ENCODE measurements at regions not wholly inside any gene's neighbourhood (a gene's known extent, or its start where the extent isn't known, plus 50 kb on each side); places are given as distances from the start of the nearest gene placed in this dataset.

DNA sequence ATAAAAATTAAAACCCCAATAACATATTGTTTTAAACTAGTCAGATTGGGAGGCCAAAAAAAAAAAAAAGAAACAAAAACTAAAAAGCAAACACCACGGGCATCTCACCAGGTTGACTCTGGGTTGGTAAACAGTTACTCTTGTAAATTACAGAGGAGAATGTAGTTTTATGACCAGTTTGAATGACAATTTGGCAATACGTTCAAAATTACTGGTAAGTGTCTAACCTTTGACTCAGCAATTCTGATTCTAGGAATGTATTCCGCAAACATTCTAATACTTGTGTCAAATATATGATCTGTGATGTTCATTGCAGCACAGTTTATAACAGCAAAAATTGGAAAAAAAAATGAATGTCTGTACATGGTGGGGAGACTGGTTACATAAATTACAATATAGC, 1376.0 kb downstream of the TBC1D22A start:
- no peak for DNase-seq (ENCODE audit: low spot score)
- intact Hi-C loops (cut with DNase I): no loop called here

DNA sequence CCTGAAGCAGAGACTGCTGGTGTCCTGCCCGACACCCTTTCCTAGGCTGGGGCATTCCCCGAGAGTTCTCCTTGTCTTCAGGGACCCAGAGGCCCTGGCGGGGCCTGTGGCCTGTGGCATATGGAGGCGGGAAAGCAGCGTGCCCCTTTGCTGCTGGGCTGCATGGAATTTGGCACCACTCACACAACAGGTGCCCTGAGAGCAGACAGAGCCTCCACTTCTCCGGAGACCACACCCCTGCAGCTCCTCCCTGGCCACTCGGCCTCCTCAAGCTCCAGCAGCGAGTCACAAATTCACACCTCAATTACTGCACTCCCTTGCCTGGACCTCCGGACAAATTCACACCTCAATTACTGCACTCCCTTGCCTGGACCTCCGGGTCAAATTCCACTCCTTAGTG, 1375.2 kb downstream of the TBC1D22A start:
- DNase-seq (ENCODE audit: low spot score): no peak
- intact Hi-C loops (cut with DNase I): no loop called here

GRCh38 chr22:48135592-48135991, 1373.1 kb downstream of the TBC1D22A start:
- no peak for DNase-seq (ENCODE audit: low spot score)
- intact Hi-C loops (cut with DNase I): no loop called here

GRCh38 chr22:48125416-48125815, 1363.0 kb downstream of the TBC1D22A start:
- no peak for DNase-seq (ENCODE audit: low spot score)
- intact Hi-C loops (cut with DNase I): no loop called here

DNA sequence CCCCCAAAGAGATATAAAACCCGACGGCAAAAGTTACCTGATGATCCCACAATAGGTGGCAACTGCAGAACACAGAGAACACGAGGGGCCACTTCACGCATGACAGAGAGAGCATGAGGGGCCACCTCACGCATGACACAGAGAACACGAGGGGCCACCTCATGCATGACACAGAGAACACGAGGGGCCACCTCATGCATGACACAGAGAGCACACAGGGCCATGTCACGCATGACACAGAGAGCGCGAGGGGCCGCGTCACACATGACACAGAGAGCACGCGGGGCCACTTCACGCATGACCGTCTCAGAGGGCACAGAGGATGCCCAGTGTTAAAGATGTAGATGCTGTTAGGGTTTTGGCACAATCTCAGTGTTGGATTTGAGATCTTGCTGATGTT, 1359.5 kb downstream of the TBC1D22A start:
- intact Hi-C loops (cut with DNase I): no loop called here
- DNase-seq (ENCODE audit: low spot score): no peak

DNA sequence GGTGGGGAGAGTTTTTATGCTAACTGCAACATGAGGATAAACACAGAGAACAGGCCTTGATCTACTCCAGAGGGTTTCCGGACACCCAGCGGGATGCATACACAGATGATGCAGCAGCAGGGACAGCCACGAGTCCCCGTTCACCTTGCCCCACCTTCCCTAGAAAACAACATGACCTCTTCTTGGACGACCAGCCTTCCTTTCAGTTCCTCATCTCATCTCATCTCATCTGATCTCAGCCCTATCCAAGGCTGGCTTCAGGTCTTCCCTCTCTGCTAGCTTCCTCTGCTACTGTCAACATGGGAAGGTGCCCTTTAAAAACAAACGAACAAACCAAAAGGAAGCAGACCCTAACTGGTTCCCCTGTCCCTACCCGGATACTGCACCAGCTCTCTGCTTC, 1356.2 kb downstream of the TBC1D22A start:
- no peak for DNase-seq (ENCODE audit: low spot score)
- intact Hi-C loops (cut with DNase I): no loop called here

DNA sequence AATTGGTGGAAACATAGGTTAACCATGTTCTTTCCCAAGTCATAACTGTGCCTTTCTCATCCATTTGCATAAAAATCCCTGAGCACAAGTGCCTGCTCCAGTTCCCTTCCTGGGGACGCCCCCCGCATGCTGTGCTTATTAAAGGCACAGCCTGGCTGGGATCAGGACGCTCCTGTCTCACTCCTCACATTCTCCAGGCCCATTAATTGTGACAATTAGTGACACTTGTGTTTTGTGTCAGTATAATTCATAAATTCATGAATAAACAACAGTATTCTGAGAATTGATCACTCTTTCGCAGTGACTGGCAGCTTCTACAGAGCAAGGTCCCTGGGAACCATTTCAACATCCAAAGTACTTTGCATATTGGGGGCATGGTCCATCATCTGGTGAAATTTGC, 1354.4 kb downstream of the TBC1D22A start:
- DNase-seq (ENCODE audit: low spot score): no peak
- intact Hi-C loops (cut with DNase I): no loop called here

DNA sequence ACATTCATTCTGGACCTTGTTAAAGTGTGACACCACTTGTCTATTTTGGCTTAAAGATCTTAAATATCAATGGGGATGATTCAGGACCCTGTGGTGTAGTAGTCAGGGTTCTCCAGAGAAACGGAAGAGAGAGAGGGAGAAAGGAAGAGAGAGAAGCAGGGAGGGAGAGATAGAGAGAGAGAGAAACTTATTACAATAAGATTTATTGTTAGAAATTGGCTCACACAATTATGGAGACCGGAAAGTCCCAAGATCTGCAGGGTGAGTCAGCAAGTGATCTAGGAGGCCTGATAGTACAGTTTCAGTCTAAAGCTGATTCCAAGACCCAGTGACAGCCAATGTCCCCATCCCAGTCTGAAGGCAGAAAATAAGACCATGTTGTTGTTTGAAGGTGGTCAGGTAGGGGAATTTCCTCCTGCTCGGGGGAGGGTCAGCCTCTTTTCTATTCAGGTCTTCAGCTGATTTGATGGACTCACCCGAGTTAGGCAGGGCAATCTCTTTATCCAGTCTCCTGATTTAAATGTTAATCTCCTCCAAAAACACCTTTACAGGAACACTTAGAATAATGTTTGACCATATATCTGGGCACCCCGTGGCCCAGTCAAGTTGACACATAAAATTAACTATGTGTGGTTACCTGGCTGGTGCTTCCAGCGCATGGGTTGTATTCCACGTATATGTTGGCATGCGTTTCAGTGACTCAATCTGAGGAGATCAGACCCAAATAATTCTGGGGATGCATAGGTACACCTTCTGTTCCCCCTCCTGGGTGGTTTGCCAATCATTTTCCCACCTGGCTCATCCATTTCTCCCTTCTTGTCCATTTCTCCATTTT, 1350.5 kb downstream of the TBC1D22A start:
- intact Hi-C loops (cut with DNase I): no loop called here
- DNase-seq (ENCODE audit: low spot score): no peak

DNA sequence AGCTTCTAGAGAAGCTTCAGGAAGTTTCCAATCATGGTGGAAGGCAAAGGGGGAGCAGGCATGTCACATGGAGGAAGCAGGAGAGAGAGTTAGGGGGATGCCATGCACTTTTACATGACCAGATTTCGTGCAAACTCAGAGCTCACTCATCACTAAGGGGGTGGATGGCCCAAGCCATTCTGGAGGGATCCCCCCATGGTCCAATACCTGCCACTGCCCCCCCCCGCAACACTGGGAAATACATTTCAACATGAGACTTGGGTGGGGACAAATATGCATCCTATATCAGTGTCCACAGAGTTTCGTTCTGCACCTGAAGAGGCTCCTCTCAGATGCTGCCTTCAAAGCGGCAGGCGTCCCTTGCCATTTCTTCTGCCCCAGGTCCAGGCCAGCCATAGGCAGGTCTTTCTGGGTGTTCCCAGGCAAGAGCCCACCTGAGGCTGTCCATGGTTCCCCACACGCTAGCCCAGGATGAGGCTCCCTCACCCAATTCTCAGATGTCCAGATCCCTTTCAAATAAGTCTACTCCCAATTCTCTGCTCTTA, 1344.3 kb downstream of the TBC1D22A start:
- no peak for DNase-seq (ENCODE audit: low spot score)
- intact Hi-C loops (cut with DNase I): no loop called here

GRCh38 chr22:48106215-48106614, 1343.8 kb downstream of the TBC1D22A start:
- no peak for DNase-seq (ENCODE audit: low spot score)
- intact Hi-C loops (cut with DNase I): no loop called here

DNA sequence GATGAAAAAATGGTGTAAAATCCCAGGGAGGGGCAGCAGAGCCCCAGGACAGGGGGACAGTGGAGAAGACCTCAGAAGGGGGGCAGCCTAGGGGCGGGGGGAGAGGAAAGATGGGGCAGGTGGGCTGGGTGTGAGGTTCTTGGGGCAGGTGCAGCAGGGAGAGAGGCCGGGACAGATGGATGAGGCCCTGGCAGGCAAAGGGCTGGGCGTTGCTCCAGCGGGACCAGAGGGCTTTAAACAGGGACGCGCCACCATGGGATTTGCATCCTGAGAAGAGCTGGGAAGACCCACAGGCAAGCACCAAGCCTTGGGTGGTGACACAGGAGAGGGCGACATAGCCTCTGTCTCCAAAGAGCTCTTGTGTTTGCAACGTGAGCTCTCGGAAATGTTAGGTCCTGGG, 1342.8 kb downstream of the TBC1D22A start:
- no peak for DNase-seq (ENCODE audit: low spot score)
- intact Hi-C loops (cut with DNase I): no loop called here

DNA sequence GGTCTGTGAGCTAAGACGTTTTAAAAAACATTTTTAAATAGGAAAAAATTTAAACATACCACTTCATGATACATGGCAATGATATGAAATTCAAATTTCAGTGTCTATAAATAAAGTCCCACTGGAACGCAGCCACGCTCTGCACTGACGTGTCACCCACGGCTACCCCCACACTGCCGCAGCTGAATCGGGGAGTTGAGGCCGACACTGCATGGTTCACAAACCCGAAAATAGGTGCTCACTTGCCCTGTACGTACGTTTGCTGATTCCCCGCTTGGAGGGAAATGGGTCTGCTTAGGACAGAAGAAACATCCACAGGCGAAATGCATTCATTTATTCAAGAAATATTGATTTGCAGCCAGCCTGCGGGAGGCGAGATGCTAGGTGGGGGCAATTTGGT, 1342.3 kb downstream of the TBC1D22A start:
- intact Hi-C loops (cut with DNase I): loop anchor here in 1 of 2 donors (5.0 kb wide), 1 partner anchor 1732 kb away; no protein-coding TSS in a partner anchor
- no peak for DNase-seq (ENCODE audit: low spot score)

- DNase-seq (ENCODE audit: low spot score): no peak
- intact Hi-C loops (cut with DNase I): loop anchor here in 1 of 2 donors (5.0 kb wide), 1 partner anchor 1732 kb away; no protein-coding TSS in a partner anchor
These were observed 1341.8 kb downstream of the TBC1D22A start for GRCh38 chr22:48104102-48104738.

DNA sequence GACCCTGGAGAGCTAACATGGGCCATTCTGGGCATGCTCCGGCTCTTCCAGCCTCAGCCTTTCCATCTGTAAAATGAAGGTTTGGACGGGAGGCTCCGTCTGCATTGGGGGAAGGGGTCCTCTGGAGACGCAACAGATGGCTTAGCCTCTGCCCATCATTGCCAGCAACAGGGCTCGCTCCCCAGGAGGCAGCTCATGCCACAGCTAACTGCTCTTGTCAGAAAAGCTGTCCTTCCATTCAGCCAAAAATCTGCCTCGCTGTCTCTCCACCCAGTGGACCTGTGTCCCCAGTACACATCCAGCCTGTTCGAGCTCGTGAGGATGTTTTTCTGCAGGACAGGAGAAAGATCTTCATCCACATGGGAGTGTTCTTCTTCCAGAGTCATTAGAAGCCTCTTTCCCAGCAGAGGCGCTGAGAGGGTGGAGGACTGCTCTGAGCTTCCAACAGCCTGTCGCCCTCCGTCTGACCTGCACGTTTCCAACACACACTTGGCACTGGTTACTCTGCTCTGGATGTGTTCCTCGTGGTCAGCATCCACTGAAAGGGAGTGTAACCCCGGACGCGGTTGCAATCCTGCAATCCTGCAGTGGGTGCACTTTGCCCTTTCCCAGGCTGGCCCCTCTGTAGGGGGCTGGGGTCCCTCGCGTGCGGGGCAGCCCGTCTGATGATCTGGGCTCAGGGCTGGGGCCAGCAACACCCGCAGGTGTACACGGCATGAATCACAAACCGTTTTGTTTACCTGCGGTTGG, 1340.9 kb downstream of the TBC1D22A start:
- DNase-seq (ENCODE audit: low spot score): no peak
- intact Hi-C loops (cut with DNase I): loop anchor here in 1 of 2 donors (5.0 kb wide), 1 partner anchor 1731 kb away; no protein-coding TSS in a partner anchor

GRCh38 chr22:48102581-48102980, 1340.1 kb downstream of the TBC1D22A start:
- DNase-seq (ENCODE audit: low spot score): no peak
- intact Hi-C loops (cut with DNase I): loop anchor here in 1 of 2 donors (5.0 kb wide), 1 partner anchor 1730 kb away; no protein-coding TSS in a partner anchor

GRCh38 chr22:48101704-48102103, 1339.3 kb downstream of the TBC1D22A start:
- DNase-seq (ENCODE audit: low spot score): no peak
- intact Hi-C loops (cut with DNase I): loop anchor here in 1 of 2 donors (5.0 kb wide), 1 partner anchor 1729 kb away; no protein-coding TSS in a partner anchor

- intact Hi-C loops (cut with DNase I): loop anchor here in 1 of 2 donors (5.0 kb wide), 1 partner anchor 1729 kb away; no protein-coding TSS in a partner anchor
- no peak for DNase-seq (ENCODE audit: low spot score)
These were observed 1338.4 kb downstream of the TBC1D22A start for GRCh38 chr22:48100685-48101417.

DNA sequence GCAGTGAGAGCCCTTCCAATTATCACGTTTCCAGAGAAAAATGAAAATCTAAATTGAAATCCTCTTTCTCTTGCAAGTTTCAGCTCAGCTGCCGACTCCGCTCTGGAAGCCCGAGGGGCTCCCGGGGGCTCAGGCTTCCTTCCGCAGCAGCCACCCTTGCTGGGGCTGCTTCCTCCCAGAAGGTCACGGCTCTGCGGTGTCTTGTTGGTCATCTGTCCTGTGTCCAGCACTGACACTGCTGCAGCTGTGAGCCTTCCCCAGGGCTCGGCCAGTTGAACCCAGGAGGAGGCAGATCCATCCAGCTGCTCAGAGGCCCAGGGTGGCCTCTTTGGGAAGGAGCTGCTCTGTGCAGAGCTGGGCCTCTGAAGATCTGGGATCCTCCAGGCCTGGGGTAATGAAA, 1337.2 kb downstream of the TBC1D22A start:
- DNase-seq (ENCODE audit: low spot score): no peak
- intact Hi-C loops (cut with DNase I): loop anchor here in 1 of 2 donors (5.0 kb wide), 1 partner anchor 1727 kb away; no protein-coding TSS in a partner anchor

DNA sequence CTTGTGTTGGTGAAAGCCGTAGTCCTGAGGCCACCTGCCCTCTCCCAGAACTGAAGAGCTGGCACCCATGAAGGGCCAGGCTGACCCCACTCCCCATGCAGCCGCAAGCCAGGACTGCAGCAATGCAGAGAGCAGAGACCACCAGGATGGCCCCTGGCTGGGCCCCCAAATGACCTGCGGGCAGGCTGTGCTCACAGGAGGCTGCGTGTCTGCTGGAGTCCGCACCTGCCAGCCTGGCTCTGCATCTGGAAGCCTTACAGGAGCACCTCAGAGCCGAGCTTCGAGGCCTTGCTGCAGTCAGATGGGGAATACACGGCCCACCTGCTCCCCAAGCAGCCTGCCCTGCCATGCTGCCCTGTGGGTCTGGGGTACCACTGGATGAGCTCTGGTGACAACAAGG, 1336.8 kb downstream of the TBC1D22A start:
- intact Hi-C loops (cut with DNase I): no loop called here
- DNase-seq (ENCODE audit: low spot score): no peak
